Choroid plexus epithelial cell (primary cell): ENCODE measurements at regions not wholly inside any gene's neighbourhood (a gene's known extent, or its start where the extent isn't known, plus 50 kb on each side); places are given as distances from the start of the nearest gene placed in this dataset.
A peak's percentile ranks its signal among the peaks of the same experiment; 100 is the strongest.

Experiments used
- DNase-seq: peaks from one replicate; pipeline ENCODE4 v3.0.0-alpha.2; 2010; ENCODE audit warnings: low read depth
- H3K4me3 ChIP-seq: 2 replicates; pipeline ENCODE4 v1.5.1; 2011; ENCODE audit warnings: low read depth, mild to moderate bottlenecking, control low read depth, low read length, moderate library complexity
- CTCF ChIP-seq: conservative IDR thresholded peaks from 2 replicates; pipeline ENCODE4 v1.5.1; 2011; ENCODE audit warnings: low read depth, mild to moderate bottlenecking, control low read depth, inconsistent platforms, low read length, moderate library complexity

- no peak for TF ChIP-seq CTCF
- peak; percentile 44 for DNase-seq
- H3K4me3 ChIP-seq, result no peak overlapping the region
These were observed 274.6 kb downstream of the NAF1 start for GRCh38 chr4:162891788-162892707.

GRCh38 chr4:162878096-162878495, 288.6 kb downstream of the NAF1 start:
- no peak for DNase-seq
- no peak for TF ChIP-seq CTCF
- H3K4me3 ChIP-seq, result no peak overlapping the region

- no peak for DNase-seq
- TF ChIP-seq CTCF, result no peak
- no peak overlapping the region for H3K4me3 ChIP-seq
These were observed 291.9 kb downstream of the NAF1 start for GRCh38 chr4:162874748-162875147.

GRCh38 chr4:162871990-162872389, 294.7 kb downstream of the NAF1 start:
- no peak for DNase-seq
- TF ChIP-seq CTCF, result no peak
- H3K4me3 ChIP-seq, result no peak overlapping the region

- TF ChIP-seq CTCF, result no peak
- no peak for DNase-seq
- no peak overlapping the region for H3K4me3 ChIP-seq
These were observed 297.5 kb downstream of the NAF1 start for GRCh38 chr4:162869157-162869556.

- TF ChIP-seq CTCF, result no peak
- no peak overlapping the region for H3K4me3 ChIP-seq
- DNase-seq, result no peak
These were observed 300.1 kb downstream of the NAF1 start for GRCh38 chr4:162866565-162866964.

- H3K4me3 ChIP-seq, result no peak overlapping the region
- TF ChIP-seq CTCF, result no peak
- DNase-seq, result no peak
These were observed 301.6 kb downstream of the NAF1 start for GRCh38 chr4:162865102-162865501.
